ENCODE measurements at regions not wholly inside any gene's neighbourhood (a gene's known extent, or its start where the extent isn't known, plus 50 kb on each side); places are given as distances from the start of the nearest gene placed in this dataset.
A peak's percentile ranks its signal among the peaks of the same experiment; 100 is the strongest.

- Histone ChIP-seq H3K9ac (ENCODE audit: insufficient read depth in 1 of 2, low read depth in 2 of 2, low read length in 2 of 2) (no peak overlapping the region), H3K9me1 (ENCODE audit: control insufficient read depth, insufficient read depth, low read length) (peaks cover 4% of the 10 kb centered on the region), H4K20me1 (replicated peaks; ENCODE audit: control insufficient read depth, insufficient read depth, low read length) (peaks cover 19% of the 10 kb centered on the region; the same call in 1 of the 2 replicates), H3K4me3 (no peak overlapping the region), H3K9me3 (replicated peaks; ENCODE audit: control insufficient read depth, insufficient read depth, low read depth, low read length) (no peaks in the 10 kb centered on the region), H3K79me2 (ENCODE audit: control insufficient read depth, insufficient read depth, low read length) (no peaks in the 10 kb centered on the region), H3K27ac (ENCODE audit: extremely low read depth, low read depth, low read length) (no peak overlapping the region), H3K4me2 (ENCODE audit: insufficient read depth, low read length) (no peak overlapping the region), H3K36me3 (ENCODE audit: control insufficient read depth, insufficient read depth, low read length) (no peaks in the 10 kb centered on the region), H2AFZ (ENCODE audit: low read depth, low read length) (no peak overlapping the region), H3K4me1 (replicated peaks in 1 of 2; ENCODE audit: control insufficient read depth in 2 of 2, insufficient read depth in 2 of 2, low read length in 2 of 2) (no peaks in the 10 kb centered on the region; a peak in 1 of 5 replicates), H3K27me3 (ENCODE audit: control insufficient read depth in 2 of 2, insufficient read depth in 2 of 2, low read length in 2 of 2) (peaks cover 58 to 88% of the 10 kb centered on the region in 2 experiments)
- TF ChIP-seq ZNF316 (IDR thresholded peaks at IDR 0.05) (peak; percentile 41; the same call in 1 of the 2 replicates), FOXJ3 (CRISPR knock-in tag; IDR thresholded peaks at IDR 0.05) (no peak), SAFB2 (IDR thresholded peaks at IDR 0.05; ENCODE audit: borderline replicate concordance, low read depth, low read length, severe bottlenecking) (no peak), MAFK (IDR thresholded peaks at IDR 0.05; ENCODE audit: low read length) (0 out of 2 replicates have a peak, but pooled peaks have one; percentile 5), CHD4 (IDR thresholded peaks at IDR 0.05; ENCODE audit: insufficient read depth, insufficient replicate concordance, low read depth, low read length, poor library complexity, severe bottlenecking) (no peak), PTRF (tag; IDR thresholded peaks at IDR 0.05) (no peak), MED1 (CRISPR knock-in tag; IDR thresholded peaks at IDR 0.05; ENCODE audit: borderline replicate concordance) (no peak), STAT6 (CRISPR knock-in tag; IDR thresholded peaks at IDR 0.05) (no peak)
- ChIA-PET POLR2A (interaction anchor here (1.1 kb wide), 1 partner anchor 18 kb away, joined by 3 read pairs; no protein-coding TSS in a partner anchor), CTCF (ENCODE audit: low intra/inter-chr PET ratio) (no interaction called here)
- in situ Hi-C loops (cut with MboI) (no loop called here), intact Hi-C loops (cut with micrococcal nuclease) (no loop called here)
- ATAC-seq (no peak), FAIRE-seq (no peak), DNase-seq (ENCODE audit: extremely low read depth in 1 of 4, low spot score in 3 of 4) (no peak)
- BruUV-seq (replicated peaks): no TSS peak
- WGBS (ENCODE audit: insufficient coverage, low coverage, missing lambda C conversion rate): 1% methylated on average over 3 of the region's 3 CpGs
These were observed 140.3 kb upstream of the IQSEC1 start for GRCh38 chr3:13213490-13213889.

Measured in K562 (cell line).